ENCODE measurements at regions not wholly inside any gene's neighbourhood (a gene's known extent, or its start where the extent isn't known, plus 50 kb on each side); places are given as distances from the start of the nearest gene placed in this dataset.

DNA sequence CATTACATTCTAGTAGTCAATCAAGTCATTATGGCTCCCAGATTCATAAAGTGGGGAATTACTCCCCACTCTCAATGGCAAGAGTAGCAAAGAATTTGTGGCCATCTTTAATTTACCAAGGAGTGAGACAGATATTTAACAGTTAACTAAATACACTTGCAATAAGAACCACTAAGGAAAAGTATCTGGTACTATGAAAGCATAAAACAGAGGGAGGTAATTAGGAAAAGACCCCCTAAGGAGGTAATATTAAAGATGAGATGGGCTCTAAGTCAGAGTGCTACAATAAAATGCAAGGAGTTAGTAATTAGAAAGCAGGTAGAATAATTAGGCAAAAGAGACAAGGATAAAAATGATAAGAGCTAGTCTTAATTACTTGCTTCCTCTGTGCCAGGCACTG, 301.9 kb downstream of the CHL1 start:
- TF ChIP-seq CTCF (conservative IDR thresholded peaks at IDR 0.05; ENCODE audit: low read length) (no peak), EZH2phosphoT487 (IDR thresholded peaks at IDR 0.05; ENCODE audit: borderline replicate concordance) (no peak)

Measured in Loucy (cell line).